ENCODE measurements at regions not wholly inside any gene's neighbourhood (a gene's known extent, or its start where the extent isn't known, plus 50 kb on each side); places are given as distances from the start of the nearest gene placed in this dataset.

- no TSS peak for BruUV-seq (replicated peaks)
- Histone ChIP-seq H3K27ac (ENCODE audit: control insufficient read depth, insufficient read depth) (no peak overlapping the region), H3K9ac (ENCODE audit: control insufficient read depth, insufficient read depth, low read length) (no peak overlapping the region), H3K4me1 (ENCODE audit: control insufficient read depth, insufficient read depth, low read length) (no peaks in the 10 kb centered on the region), H4K20me1 (ENCODE audit: control insufficient read depth, insufficient read depth) (no peaks in the 10 kb centered on the region), H3K27me3 (replicated peaks in 1 of 2; ENCODE audit: control insufficient read depth in 2 of 2, insufficient read depth in 2 of 2, low read length in 1 of 2) (no peaks in the 10 kb centered on the region), H3K79me2 (ENCODE audit: control insufficient read depth, insufficient read depth, low read length) (no peaks in the 10 kb centered on the region), H2AFZ (ENCODE audit: control insufficient read depth, low read depth, low read length) (no peak overlapping the region), H3K4me2 (ENCODE audit: control insufficient read depth, insufficient read depth) (no peak overlapping the region), H3K4me3 (no peak overlapping the region), H3K36me3 (ENCODE audit: control insufficient read depth in 2 of 2, insufficient read depth in 2 of 2, low read length in 1 of 2) (no peaks in the 10 kb centered on the region), H3K9me3 (replicated peaks; ENCODE audit: control insufficient read depth, insufficient read depth, low read length) (no peaks in the 10 kb centered on the region)
- TF ChIP-seq IRF4 (IDR thresholded peaks at IDR 0.05; ENCODE audit: low read depth, low read length) (no peak), POLR2A (IDR thresholded peaks at IDR 0.05; ENCODE audit: low read depth, low read length) (no peak), KLF5 (IDR thresholded peaks at IDR 0.05; ENCODE audit: partially characterized antibody) (no peak), USF2 (IDR thresholded peaks at IDR 0.05; ENCODE audit: borderline replicate concordance, low read depth, low read length) (no peak), ZNF687 (IDR thresholded peaks at IDR 0.05) (no peak), PKNOX1 (IDR thresholded peaks at IDR 0.05) (no peak), ZBTB33 (IDR thresholded peaks at IDR 0.05) (no peak), RBBP5 (conservative IDR thresholded peaks at IDR 0.05) (no peak), FOXK2 (IDR thresholded peaks at IDR 0.05) (no peak), ATF2 (IDR thresholded peaks at IDR 0.05; ENCODE audit: low read length) (no peak), SMC3 (IDR thresholded peaks at IDR 0.05; ENCODE audit: borderline replicate concordance, low read length) (no peak), WRNIP1 (IDR thresholded peaks at IDR 0.05; ENCODE audit: borderline replicate concordance, low read depth, low read length) (no peak), FOXM1 (IDR thresholded peaks at IDR 0.05; ENCODE audit: low read depth, low read length) (no peak)
- ChIA-PET CTCF (no interaction called here), POLR2A (no interaction called here), SMC1A (ENCODE audit: uncharacterized antibody, unreplicated experiment) (interaction anchor here (0.7 kb wide), 1 partner anchor 402 kb away, joined by 3 read pairs; no protein-coding TSS in a partner anchor), RAD21 (ENCODE audit: unreplicated experiment) (no interaction called here)
- in situ Hi-C loops (cut with MboI) (no loop called here), intact Hi-C loops (cut with micrococcal nuclease; ENCODE audit: unreplicated experiment) (no loop called here)
- 0% methylated on average over 1 of the region's 1 CpG for WGBS (ENCODE audit: insufficient coverage, insufficient replicate concordance, low lambda C conversion rate, missing lambda C conversion rate)
- DNase-seq (ENCODE audit: low read depth, low spot score): no peak
- no peak for FAIRE-seq
- no peak for ATAC-seq
These were observed 1860.1 kb upstream of the ACO1 start for GRCh38 chr9:30524311-30524710.
